Neural progenitor cell (in vitro differentiated cells): ENCODE measurements at regions not wholly inside any gene's neighbourhood (a gene's known extent, or its start where the extent isn't known, plus 50 kb on each side); places are given as distances from the start of the nearest gene placed in this dataset.

Experiments used
- CTCF ChIP-seq: fragments of 200-600 bp; sonication (generic); IDR thresholded peaks from 2 replicates; pipeline ENCODE4 v1.5.1; 2017; ENCODE audit warnings: antibody characterized with exemption, mild to moderate bottlenecking
- EZH2 ChIP-seq: fragments of 200-600 bp; sonication (generic); IDR thresholded peaks from 2 replicates; pipeline ENCODE4 v1.6.1; 2017; ENCODE audit warnings: antibody characterized with exemption, mild to moderate bottlenecking, moderate library complexity
- EZH2phosphoT487 ChIP-seq: fragments of 200-600 bp; sonication (generic); IDR thresholded peaks from 2 replicates; pipeline ENCODE4 v1.6.1; 2017; ENCODE audit warnings: antibody characterized with exemption

DNA sequence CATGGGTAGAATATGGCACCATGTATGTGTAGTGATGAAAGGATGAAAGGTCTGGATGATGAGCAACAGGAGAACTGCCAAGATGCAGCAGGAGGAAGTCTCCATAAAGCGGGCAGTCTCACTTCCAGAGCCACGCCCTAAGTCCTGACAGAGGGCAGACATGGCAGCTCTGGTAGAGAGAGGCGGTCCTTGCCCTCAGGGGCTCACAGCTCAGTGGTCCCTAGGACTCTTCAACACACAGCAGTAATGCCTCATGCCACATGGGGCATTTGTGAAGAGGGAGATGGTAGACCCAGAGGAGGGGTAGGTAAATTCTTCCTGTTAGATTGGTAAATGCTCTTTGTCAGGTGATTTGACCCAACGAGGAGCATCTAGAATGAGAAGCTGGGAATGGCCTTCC lies 1088.4 kb downstream of the BCL11B start:
- TF ChIP-seq CTCF (no peak), EZH2phosphoT487 (no peak), EZH2 (no peak)
